Endothelial cell of umbilical vein (primary cell): ENCODE measurements at regions not wholly inside any gene's neighbourhood (a gene's known extent, or its start where the extent isn't known, plus 50 kb on each side); places are given as distances from the start of the nearest gene placed in this dataset.

Source experiments
- BruUV-seq: library from RNA; stranded (reverse); fragments of 400-500 nt; replicated peaks from 2 replicates; lab custom pipeline; 2021; lab: Mats Ljungman, UMichigan
- CTCF ChIA-PET: fragments of 300-600, 350-600 bp; sonication (Branson Sonifier 250); formaldehyde crosslinking; loops from one replicate; lab custom pipeline; 2021; ENCODE audit warnings: antibody characterized with exemption, inconsistent platforms; lab: Charles Lee
- POLR2A ChIA-PET: fragments of 300-600, 350-600 bp; sonication (Branson Sonifier 250); formaldehyde crosslinking; loops from one replicate; lab custom pipeline; 2021; ENCODE audit warnings: antibody characterized with exemption, inconsistent platforms; lab: Charles Lee
- DNase-seq: peaks from one replicate; pipeline ENCODE4 v3.0.0-alpha.2; 2011; ENCODE audit warnings: low read depth, low spot score
- FAIRE-seq: peaks from 2 replicates; lab custom pipeline; 2011; peaks lifted over from hg19 to GRCh38; lab: Jason Lieb, UNC
- H2AFZ ChIP-seq: 2 replicates; pipeline ENCODE4 v1.6.0; 2012; ENCODE audit warnings: low read depth, low read length, control low read depth, inconsistent platforms
- H3K27ac ChIP-seq: 2 replicates; pipeline ENCODE4 v1.5.1; 2011; ENCODE audit warnings: low read depth, mild to moderate bottlenecking, control low read depth, low read length, moderate library complexity; ENCODE audit not compliant: insufficient read depth
- H3K27me3 ChIP-seq, 2 experiments: 2 replicates each; pipeline versions ENCODE4 v1.6.0 to v1.6.1; 2011; ENCODE audit warnings: low read length in 2 of 2, mixed read lengths in 1 of 2; ENCODE audit not compliant: control insufficient read depth in 2 of 2, insufficient read depth in 2 of 2
- H3K36me3 ChIP-seq, 2 experiments: 2 replicates in 1 of 2; 3 replicates in 1 of 2; pipeline ENCODE4 v1.5.1; 2011; ENCODE audit warnings: low read length in 2 of 2, mild to moderate bottlenecking in 1 of 2, moderate library complexity in 1 of 2; ENCODE audit not compliant: control insufficient read depth in 2 of 2, insufficient read depth in 2 of 2; ENCODE audit errors: extremely low read depth in 1 of 2
- H3K4me1 ChIP-seq: 3 replicates; pipeline ENCODE4 v1.5.1; 2011; ENCODE audit warnings: mild to moderate bottlenecking, low read length; ENCODE audit not compliant: control insufficient read depth, insufficient read depth; ENCODE audit errors: extremely low read depth
- H3K4me2 ChIP-seq: 2 replicates; pipeline ENCODE4 v1.6.1; 2011; ENCODE audit warnings: low read length, control low read depth, mixed read lengths; ENCODE audit not compliant: insufficient read depth
- H3K4me3 ChIP-seq, 3 experiments: fragments of 200-600 bp in 1 of 3; sonication (generic), shearing (Covaris generic) in 1 of 3; replicated peaks in 1 of 3; 2 replicates each; pipeline ENCODE4 v1.5.1; 2011 to 2016; ENCODE audit warnings: control low read depth in 3 of 3, low read length in 3 of 3, mild to moderate bottlenecking in 2 of 3, inconsistent platforms in 1 of 3, low read depth in 1 of 3, moderate library complexity in 1 of 3; ENCODE audit not compliant: insufficient read depth in 1 of 3
- H3K79me2 ChIP-seq: 2 replicates; pipeline ENCODE4 v1.6.0; 2012; ENCODE audit warnings: low read length, inconsistent platforms; ENCODE audit not compliant: control insufficient read depth, insufficient read depth
- H3K9ac ChIP-seq: replicated peaks from 2 replicates; pipeline ENCODE3; 2011; ENCODE audit warnings: low read length, control low read depth; ENCODE audit not compliant: insufficient read depth; ENCODE audit errors: extremely low read depth
- H3K9me1 ChIP-seq: replicated peaks from 3 replicates; pipeline ENCODE4 v1.6.0; 2011; ENCODE audit warnings: mild to moderate bottlenecking, low read length; ENCODE audit not compliant: control insufficient read depth, insufficient read depth; ENCODE audit errors: extremely low read depth
- H3K9me3 ChIP-seq: replicated peaks from 2 replicates; pipeline ENCODE4 v1.5.1; 2012; ENCODE audit warnings: low read length, inconsistent platforms; ENCODE audit not compliant: control insufficient read depth, insufficient read depth
- H4K20me1 ChIP-seq: replicated peaks from 2 replicates; pipeline ENCODE3; 2011; ENCODE audit warnings: mild to moderate bottlenecking, low read length; ENCODE audit not compliant: control insufficient read depth, insufficient read depth; ENCODE audit errors: extremely low read depth
- CTCF ChIP-seq, 2 donors: IDR thresholded peaks; 1 replicate in 1 of 2; 2 replicates in 1 of 2; pipeline ENCODE4 v1.5.1; 2011; ENCODE audit warnings: low read length in 2 of 2, mild to moderate bottlenecking in 2 of 2, moderate library complexity in 2 of 2, control low read depth in 1 of 2, inconsistent platforms in 1 of 2, low read depth in 1 of 2; ENCODE audit not compliant: insufficient read depth in 1 of 2; ENCODE audit errors: extremely low read depth in 1 of 2
- EZH2 ChIP-seq: IDR thresholded peaks from 2 replicates; pipeline ENCODE4 v1.6.1; 2012; ENCODE audit warnings: borderline replicate concordance, low read depth, mild to moderate bottlenecking, moderate library complexity, low read length, inconsistent platforms; ENCODE audit not compliant: severe bottlenecking
- FOS ChIP-seq: IDR thresholded peaks from 2 replicates; pipeline ENCODE4 v1.6.1; 2011; ENCODE audit warnings: mild to moderate bottlenecking, low read length, moderate library complexity, borderline replicate concordance; ENCODE audit not compliant: insufficient read depth
- GATA2 ChIP-seq: IDR thresholded peaks from 2 replicates; pipeline ENCODE4 v1.7.0; 2011; ENCODE audit warnings: low read depth, mild to moderate bottlenecking, moderate library complexity, mixed read lengths, low read length; ENCODE audit not compliant: insufficient read length, insufficient read depth
- JUN ChIP-seq: IDR thresholded peaks from 2 replicates; pipeline ENCODE4 v1.6.1; 2011; ENCODE audit warnings: borderline replicate concordance, low read depth; ENCODE audit not compliant: insufficient read length, insufficient read depth
- MAX ChIP-seq: IDR thresholded peaks from 2 replicates; pipeline ENCODE4 v1.6.1; 2011; ENCODE audit not compliant: insufficient read depth, insufficient read length
- MYC ChIP-seq: IDR thresholded peaks from one replicate; pipeline ENCODE4 v1.6.1; 2011; ENCODE audit warnings: mild to moderate bottlenecking, low read depth, low read length
- POLR2A ChIP-seq: IDR thresholded peaks from 2 replicates; pipeline ENCODE4 v1.6.1; 2012; ENCODE audit warnings: low read depth, mild to moderate bottlenecking, control low read depth, low read length
- POLR2AphosphoS5 ChIP-seq: IDR thresholded peaks from 2 replicates; pipeline ENCODE4 v1.6.1; 2012; ENCODE audit warnings: low read depth, mild to moderate bottlenecking, control low read depth, low read length, moderate library complexity; ENCODE audit not compliant: insufficient read depth
- dilution Hi-C: fragments of 300-500 bp; cut with MboI; formaldehyde crosslinking; loops from one replicate; pipeline ENCODE4 v1.15.0; 2019; ENCODE audit warnings: low sequenced_read_pairs; ENCODE audit not compliant: extremely low pct_ligation_motif_present
- intact Hi-C: fragments of 100-400 bp; cut with micrococcal nuclease; formaldehyde crosslinking; loops from one replicate; pipeline ENCODE4 v1.10.0; 2022

GRCh38 chrX:113033966-113034680 is 193.5 kb upstream of the AMOT start:
- no peak for TF ChIP-seq EZH2
- TF ChIP-seq GATA2: no peak
- no peak for TF ChIP-seq CTCF (IDR thresholded peaks at IDR 0.05; ENCODE audit: extremely low read depth in 1 of 2, insufficient read depth in 1 of 2, low read depth in 1 of 2, low read length in 2 of 2)
- no peak for TF ChIP-seq POLR2AphosphoS5
- no peak for TF ChIP-seq MAX
- no peak for TF ChIP-seq FOS
- TF ChIP-seq POLR2A: no peak
- TF ChIP-seq JUN: no peak
- TF ChIP-seq MYC: no peak
- Histone ChIP-seq H3K9me1 (no peaks in the 10 kb centered on the region), H3K9me3 (no peaks in the 10 kb centered on the region), H3K4me3 (no peak overlapping the region), H3K36me3 (no peaks in the 10 kb centered on the region), H4K20me1 (no peaks in the 10 kb centered on the region), H3K4me2 (no peak overlapping the region), H3K27ac (no peak overlapping the region), H3K9ac (no peak overlapping the region), H2AFZ (no peak overlapping the region), H3K4me1 (no peaks in the 10 kb centered on the region), H3K79me2 (no peaks in the 10 kb centered on the region), H3K27me3 (no peaks in the 10 kb centered on the region)
- FAIRE-seq: no peak
- BruUV-seq: no TSS peak
- ChIA-PET POLR2A (no interaction called here), CTCF (no interaction called here)
- no peak for DNase-seq
- dilution Hi-C loops: no loop called here
- intact Hi-C loops: no loop called here
